PC-3 (cell line): ENCODE measurements at regions not wholly inside any gene's neighbourhood (a gene's known extent, or its start where the extent isn't known, plus 50 kb on each side); places are given as distances from the start of the nearest gene placed in this dataset.

Source experiments
- ATAC-seq: fragments of 200-7000 bp; cut with Tn5 transposase; 2 replicates; pipeline ENCODE4 v1.9.1; 2020; ENCODE audit warnings: mild to moderate bottlenecking, moderate library complexity
- BruUV-seq: library from RNA; stranded (reverse); fragments of 400-500 nt; replicated peaks from 2 replicates; lab custom pipeline; 2021; lab: Mats Ljungman, UMichigan
- CTCF ChIA-PET: fragments of 300-600 bp; sonication (Branson Sonifier 250); formaldehyde crosslinking; loops from one replicate; lab custom pipeline; 2022; ENCODE audit warnings: antibody characterized with exemption; lab: Charles Lee
- POLR2A ChIA-PET: fragments of 300-600 bp; sonication (Branson Sonifier 250); formaldehyde crosslinking; loops from one replicate; lab custom pipeline; 2022; ENCODE audit warnings: antibody characterized with exemption; ENCODE audit not compliant: unreplicated experiment; lab: Charles Lee
- DNase-seq: peaks from one replicate; pipeline ENCODE4 v3.0.0-alpha.2; 2015
- H2AFZ ChIP-seq: fragments of 300-600 bp; sonication (generic); 2 replicates; pipeline ENCODE4 v1.6.0; 2016; ENCODE audit warnings: antibody characterized with exemption, low read length
- H3F3A ChIP-seq: fragments of 300-600 bp; sonication (generic); one replicate; pipeline ENCODE4 v1.6.0; 2017; ENCODE audit warnings: antibody characterized with exemption, low read length, control low read depth, mild to moderate bottlenecking; ENCODE audit not compliant: unreplicated experiment
- H3K27ac ChIP-seq: fragments of 300-600 bp; sonication (generic); 2 replicates; pipeline ENCODE4 v1.5.1; 2016; ENCODE audit warnings: mild to moderate bottlenecking, low read length
- H3K27me3 ChIP-seq: fragments of 300-600 bp; sonication (generic); 2 replicates; pipeline ENCODE4 v1.6.1; 2016; ENCODE audit warnings: low read length, mixed read lengths
- H3K36me3 ChIP-seq: fragments of 300-600 bp; sonication (generic); 2 replicates; pipeline ENCODE4 v1.6.1; 2016; ENCODE audit warnings: low read depth, mixed run types, low read length, mixed read lengths
- H3K4me1 ChIP-seq: fragments of 300-600 bp; sonication (generic); 2 replicates; pipeline ENCODE4 v1.5.1; 2016; ENCODE audit warnings: low read length; ENCODE audit not compliant: insufficient read depth
- H3K4me2 ChIP-seq: fragments of 300-600 bp; sonication (generic); 2 replicates; pipeline ENCODE4 v1.6.0; 2016; ENCODE audit warnings: low read length
- H3K4me3 ChIP-seq: fragments of 300-600 bp; sonication (generic); 2 replicates; pipeline ENCODE4 v1.5.1; 2016; ENCODE audit warnings: mild to moderate bottlenecking, low read length, mixed read lengths
- H3K79me2 ChIP-seq: fragments of 300-600 bp; sonication (generic); 2 replicates; pipeline ENCODE4 v1.6.1; 2017; ENCODE audit warnings: low read length, mixed read lengths
- H3K9ac ChIP-seq: fragments of 300-600 bp; sonication (generic); 2 replicates; pipeline ENCODE4 v1.6.0; 2016; ENCODE audit warnings: mild to moderate bottlenecking, low read length
- H3K9me2 ChIP-seq: fragments of 300-600 bp; sonication (generic); replicated peaks from 2 replicates; pipeline ENCODE4 v1.6.1; 2016; ENCODE audit warnings: mixed run types, low read length, mixed read lengths
- H3K9me3 ChIP-seq: fragments of 300-600 bp; sonication (generic); 2 replicates; pipeline ENCODE4 v1.6.1; 2016; ENCODE audit warnings: low read length, mixed read lengths
- H4K20me1 ChIP-seq: fragments of 300-600 bp; sonication (generic); 2 replicates; pipeline ENCODE4 v1.6.1; 2016; ENCODE audit warnings: low read length, mixed read lengths
- EZH2 ChIP-seq: fragments of 300-600 bp; sonication (generic); IDR thresholded peaks from one replicate; pipeline ENCODE4 v1.6.1; 2017; ENCODE audit warnings: antibody characterized with exemption, mild to moderate bottlenecking, low read length; ENCODE audit not compliant: unreplicated experiment
- EZH2phosphoT487 ChIP-seq: fragments of 300-600 bp; sonication (generic); IDR thresholded peaks from 2 replicates; pipeline ENCODE4 v1.6.1; 2018; ENCODE audit warnings: mild to moderate bottlenecking, antibody characterized with exemption, low read length, borderline replicate concordance
- intact Hi-C: fragments of 100-400 bp; cut with micrococcal nuclease; formaldehyde crosslinking; loops from 2 replicates; pipeline ENCODE4 v1.9.0; 2023
- TF ChIP-seq, protein P1 (sequence below): fragments of 300-600 bp; sonication (generic); conservative IDR thresholded peaks from 2 replicates; pipeline ENCODE4 v1.5.1; 2017; ENCODE audit warnings: antibody characterized with exemption, low read depth, mild to moderate bottlenecking, low read length

DNA sequence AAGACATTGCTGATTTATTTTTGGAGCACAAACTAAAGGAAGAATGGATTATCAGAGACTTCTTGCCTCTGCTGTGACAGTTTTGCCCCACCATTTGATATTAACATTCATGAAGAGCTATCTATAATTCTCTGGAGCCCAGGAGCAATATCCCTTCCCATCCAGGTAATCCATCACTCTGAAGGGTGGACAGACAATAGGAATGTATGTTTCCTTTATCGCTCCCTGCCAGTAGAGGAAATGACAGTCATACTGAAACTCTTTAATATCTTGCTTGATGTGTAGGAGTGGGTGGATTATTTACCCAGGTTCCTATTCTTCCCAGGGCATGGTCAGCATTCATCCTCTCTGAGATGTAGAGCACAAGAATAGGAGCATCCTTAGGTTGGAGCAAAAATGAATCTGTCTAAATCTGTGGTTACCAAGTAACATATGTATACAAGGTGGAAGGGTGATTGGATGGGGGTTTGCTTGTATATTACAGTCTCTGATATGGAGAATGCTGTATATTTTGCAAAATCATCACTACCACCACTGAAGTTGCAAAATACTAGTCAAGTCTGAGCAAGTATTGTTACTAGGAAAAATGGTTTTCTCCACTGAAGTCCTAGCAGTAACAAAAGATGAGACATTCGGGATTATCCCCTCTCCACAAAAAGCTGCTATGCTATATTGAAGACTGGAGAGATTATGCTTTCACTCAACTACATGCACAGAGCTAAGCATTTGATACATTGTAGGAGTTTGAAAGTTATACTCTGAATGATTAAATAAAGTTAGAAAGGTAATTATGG lies 151.6 kb downstream of the CBLL2 start:
- BruUV-seq: no TSS peak
- intact Hi-C loops: no loop called here
- no peak for DNase-seq
- H3K79me2 ChIP-seq: no peaks in the 10 kb centered on the region
- no peak overlapping the region for H3K4me2 ChIP-seq
- no peaks in the 10 kb centered on the region for H3K9me3 ChIP-seq
- no peak overlapping the region for H3K4me3 ChIP-seq
- H2AFZ ChIP-seq: no peak overlapping the region
- peaks cover 12% of the 10 kb centered on the region; the same call in 1 of the 2 replicates for H3K4me1 ChIP-seq
- no peaks in the 10 kb centered on the region for H3K36me3 ChIP-seq
- ATAC-seq: no peak; the same call in 1 of the 2 replicates
- H3K9me2 ChIP-seq: no peaks in the 10 kb centered on the region
- no peak for TF ChIP-seq EZH2
- TF ChIP-seq, protein P1, sequence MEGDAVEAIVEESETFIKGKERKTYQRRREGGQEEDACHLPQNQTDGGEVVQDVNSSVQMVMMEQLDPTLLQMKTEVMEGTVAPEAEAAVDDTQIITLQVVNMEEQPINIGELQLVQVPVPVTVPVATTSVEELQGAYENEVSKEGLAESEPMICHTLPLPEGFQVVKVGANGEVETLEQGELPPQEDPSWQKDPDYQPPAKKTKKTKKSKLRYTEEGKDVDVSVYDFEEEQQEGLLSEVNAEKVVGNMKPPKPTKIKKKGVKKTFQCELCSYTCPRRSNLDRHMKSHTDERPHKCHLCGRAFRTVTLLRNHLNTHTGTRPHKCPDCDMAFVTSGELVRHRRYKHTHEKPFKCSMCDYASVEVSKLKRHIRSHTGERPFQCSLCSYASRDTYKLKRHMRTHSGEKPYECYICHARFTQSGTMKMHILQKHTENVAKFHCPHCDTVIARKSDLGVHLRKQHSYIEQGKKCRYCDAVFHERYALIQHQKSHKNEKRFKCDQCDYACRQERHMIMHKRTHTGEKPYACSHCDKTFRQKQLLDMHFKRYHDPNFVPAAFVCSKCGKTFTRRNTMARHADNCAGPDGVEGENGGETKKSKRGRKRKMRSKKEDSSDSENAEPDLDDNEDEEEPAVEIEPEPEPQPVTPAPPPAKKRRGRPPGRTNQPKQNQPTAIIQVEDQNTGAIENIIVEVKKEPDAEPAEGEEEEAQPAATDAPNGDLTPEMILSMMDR: no peak
- TF ChIP-seq EZH2phosphoT487: no peak
- ChIA-PET CTCF (no interaction called here), POLR2A (no interaction called here)
- H3F3A ChIP-seq: no peaks in the 10 kb centered on the region
- H3K27ac ChIP-seq: no peak overlapping the region
- no peaks in the 10 kb centered on the region for H3K27me3 ChIP-seq
- no peaks in the 10 kb centered on the region for H4K20me1 ChIP-seq
- H3K9ac ChIP-seq: no peak overlapping the region

DNA sequence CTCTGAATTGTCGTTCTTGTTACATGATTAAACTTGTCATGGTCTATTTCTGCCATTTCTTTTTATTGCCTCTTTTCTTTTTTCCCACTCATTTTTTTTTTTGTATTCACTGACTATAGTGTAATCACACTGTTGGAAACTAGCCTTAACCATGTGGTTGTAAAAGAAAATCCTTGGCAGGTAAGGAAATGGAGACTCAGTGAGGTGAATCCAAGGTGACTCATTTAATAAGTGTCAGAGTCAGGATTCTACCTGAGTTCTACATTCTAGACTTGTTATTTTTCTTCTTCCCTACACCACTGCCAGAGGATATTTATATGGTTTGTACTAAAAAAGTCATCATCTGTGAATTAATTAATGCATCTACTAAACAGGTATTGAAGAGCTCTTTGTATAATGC lies 152.2 kb downstream of the CBLL2 start:
- no peaks in the 10 kb centered on the region for H3K9me2 ChIP-seq
- ChIA-PET CTCF (no interaction called here), POLR2A (no interaction called here)
- H3K9me3 ChIP-seq: no peaks in the 10 kb centered on the region
- H3K36me3 ChIP-seq: no peaks in the 10 kb centered on the region
- no peak overlapping the region for H3K4me2 ChIP-seq
- DNase-seq: peak; percentile 35
- H3K27ac ChIP-seq: no peak overlapping the region
- no peak overlapping the region for H3K9ac ChIP-seq
- ATAC-seq: peak; percentile 55; the same call in 1 of the 2 replicates
- BruUV-seq: no TSS peak
- H2AFZ ChIP-seq: no peak overlapping the region
- H3K4me3 ChIP-seq: no peak overlapping the region
- H3K27me3 ChIP-seq: no peaks in the 10 kb centered on the region
- H3K4me1 ChIP-seq: peaks cover 12% of the 10 kb centered on the region; the same call in 1 of the 2 replicates
- TF ChIP-seq EZH2 (no peak), EZH2phosphoT487 (no peak)
- TF ChIP-seq, protein P1: no peak
- H3F3A ChIP-seq: no peaks in the 10 kb centered on the region
- intact Hi-C loops: no loop called here
- H4K20me1 ChIP-seq: no peaks in the 10 kb centered on the region
- H3K79me2 ChIP-seq: no peaks in the 10 kb centered on the region

DNA sequence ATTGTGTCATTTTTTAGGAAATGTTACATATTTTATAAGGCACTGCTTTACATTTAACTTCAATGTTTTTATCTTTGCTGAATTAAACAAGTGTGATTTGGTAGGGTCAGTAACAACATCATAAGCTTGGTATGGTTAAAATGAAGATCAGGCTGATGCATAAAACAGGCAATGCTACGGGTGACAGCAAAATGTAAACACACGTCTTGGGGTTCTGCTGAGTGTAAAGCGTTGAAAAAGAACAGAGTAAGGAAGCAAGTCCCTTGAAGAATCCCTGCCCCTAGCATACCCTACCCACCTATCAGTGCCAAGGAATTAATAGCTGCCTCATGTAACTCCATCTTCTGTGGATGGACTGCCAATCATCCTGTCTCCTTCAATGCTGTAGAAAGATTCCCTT lies 157.0 kb downstream of the CBLL2 start:
- H3K27ac ChIP-seq: no peak overlapping the region
- H3K79me2 ChIP-seq: no peaks in the 10 kb centered on the region
- BruUV-seq: no TSS peak
- no peaks in the 10 kb centered on the region for H3K27me3 ChIP-seq
- no peaks in the 10 kb centered on the region for H4K20me1 ChIP-seq
- DNase-seq (no peak), ATAC-seq (no peak)
- no peaks in the 10 kb centered on the region for H3K9me3 ChIP-seq
- ChIA-PET POLR2A (no interaction called here), CTCF (no interaction called here)
- H3K4me3 ChIP-seq: no peak overlapping the region
- TF ChIP-seq, protein P1: no peak
- TF ChIP-seq EZH2phosphoT487: no peak
- TF ChIP-seq EZH2: no peak
- no peak overlapping the region for H3K4me2 ChIP-seq
- H3K36me3 ChIP-seq: no peaks in the 10 kb centered on the region
- intact Hi-C loops: no loop called here
- 0 out of 2 replicates have a peak, but pooled peaks cover 2% of the 10 kb centered on the region for H3K4me1 ChIP-seq
- H3F3A ChIP-seq: no peaks in the 10 kb centered on the region
- H2AFZ ChIP-seq: no peak overlapping the region
- no peaks in the 10 kb centered on the region for H3K9me2 ChIP-seq
- no peak overlapping the region for H3K9ac ChIP-seq
